GM12874 (cell line): ENCODE measurements at regions not wholly inside any gene's neighbourhood (a gene's known extent, or its start where the extent isn't known, plus 50 kb on each side); places are given as distances from the start of the nearest gene placed in this dataset.

Experiments used
- CTCF ChIP-seq: IDR thresholded peaks from 2 replicates; pipeline ENCODE4 v1.5.1; 2011; ENCODE audit warnings: low read depth, mild to moderate bottlenecking, control low read depth, low read length, moderate library complexity; ENCODE audit not compliant: insufficient read depth

GRCh38 chr1:223445402-223445801 is 52.2 kb downstream of the CCDC185 start:
- no peak for TF ChIP-seq CTCF

- no peak for TF ChIP-seq CTCF
Measured at GRCh38 chr1:223453902-223454301, 60.7 kb downstream of the CCDC185 start.

- no peak for TF ChIP-seq CTCF
Measured at GRCh38 chr1:223454959-223455358, 61.7 kb downstream of the CCDC185 start.

GRCh38 chr1:223455470-223455869 is 62.3 kb downstream of the CCDC185 start:
- TF ChIP-seq CTCF = no peak

- TF ChIP-seq CTCF = no peak
Measured at GRCh38 chr1:223456747-223457146, 63.5 kb downstream of the CCDC185 start.

- TF ChIP-seq CTCF = no peak
Measured at GRCh38 chr1:223460566-223461189, 67.5 kb downstream of the CCDC185 start.

- TF ChIP-seq CTCF = no peak
Measured at GRCh38 chr1:223462047-223462630, 68.9 kb downstream of the CCDC185 start.
